ENCODE measurements at regions not wholly inside any gene's neighbourhood (a gene's known extent, or its start where the extent isn't known, plus 50 kb on each side); places are given as distances from the start of the nearest gene placed in this dataset.

GRCh38 chr1:5475572-5475971 lies 516.7 kb downstream of the NPHP4 start:
- DNase-seq (ENCODE audit: low read depth): no peak

- DNase-seq (ENCODE audit: low read depth): no peak
These were observed 519.0 kb downstream of the NPHP4 start for GRCh38 chr1:5473268-5473667.

GRCh38 chr1:5466487-5466886 lies 525.7 kb downstream of the NPHP4 start:
- peak; percentile 26 for DNase-seq (ENCODE audit: low read depth)

GRCh38 chr1:5465281-5465711 lies 526.9 kb downstream of the NPHP4 start:
- no peak for DNase-seq (ENCODE audit: low read depth)

- peak; percentile 18 for DNase-seq (ENCODE audit: low read depth)
These were observed 527.9 kb downstream of the NPHP4 start for GRCh38 chr1:5464366-5464765.

GRCh38 chr1:5460974-5461373 lies 531.3 kb downstream of the NPHP4 start:
- no peak for DNase-seq (ENCODE audit: low read depth)

GRCh38 chr1:5459839-5460610 lies 532.2 kb downstream of the NPHP4 start:
- no peak for DNase-seq (ENCODE audit: low read depth)

- no peak for DNase-seq (ENCODE audit: low read depth)
These were observed 534.0 kb downstream of the NPHP4 start for GRCh38 chr1:5458248-5458647.

- DNase-seq (ENCODE audit: low read depth): no peak
These were observed 536.0 kb downstream of the NPHP4 start for GRCh38 chr1:5456090-5456811.

- DNase-seq (ENCODE audit: low read depth): no peak
These were observed 536.6 kb downstream of the NPHP4 start for GRCh38 chr1:5455651-5456050.

GRCh38 chr1:5455056-5455455 lies 537.2 kb downstream of the NPHP4 start:
- no peak for DNase-seq (ENCODE audit: low read depth)

- no peak for DNase-seq (ENCODE audit: low read depth)
These were observed 538.9 kb downstream of the NPHP4 start for GRCh38 chr1:5453347-5453746.

- DNase-seq (ENCODE audit: low read depth): no peak
These were observed 540.6 kb downstream of the NPHP4 start for GRCh38 chr1:5451671-5452070.

- no peak for DNase-seq (ENCODE audit: low read depth)
These were observed 543.7 kb downstream of the NPHP4 start for GRCh38 chr1:5448486-5448885.

- DNase-seq (ENCODE audit: low read depth): no peak
These were observed 544.7 kb downstream of the NPHP4 start for GRCh38 chr1:5447503-5447960.

GRCh38 chr1:5444396-5444795 lies 547.8 kb downstream of the NPHP4 start:
- no peak for DNase-seq (ENCODE audit: low read depth)

GRCh38 chr1:5436808-5437207 lies 555.4 kb downstream of the NPHP4 start:
- DNase-seq (ENCODE audit: low read depth): no peak

- no peak for DNase-seq (ENCODE audit: low read depth)
These were observed 556.8 kb downstream of the NPHP4 start for GRCh38 chr1:5435414-5435813.

- DNase-seq (ENCODE audit: low read depth): no peak
These were observed 559.8 kb downstream of the NPHP4 start for GRCh38 chr1:5432436-5432835.

- no peak for DNase-seq (ENCODE audit: low read depth)
These were observed 561.1 kb downstream of the NPHP4 start for GRCh38 chr1:5430911-5431697.

GRCh38 chr1:5430136-5430535 lies 562.1 kb downstream of the NPHP4 start:
- DNase-seq (ENCODE audit: low read depth): no peak

- DNase-seq (ENCODE audit: low read depth): peak; percentile 73
These were observed 563.9 kb downstream of the NPHP4 start for GRCh38 chr1:5428351-5428750.
